Ascending aorta (tissue), 2 donors: ENCODE measurements at regions not wholly inside any gene's neighbourhood (a gene's known extent, or its start where the extent isn't known, plus 50 kb on each side); places are given as distances from the start of the nearest gene placed in this dataset.

ENCODE experiments used
- DNase-seq, 2 donors: peaks; one replicate each; pipeline ENCODE4 v3.0.0-alpha.2; 2019; ENCODE audit warnings: low spot score in 2 of 2
- H3K27ac ChIP-seq, 2 donors: fragments of 200-600 bp; sonication (generic); one replicate each; pipeline ENCODE4 v1.5.1; 2016 to 2017; ENCODE audit warnings: mild to moderate bottlenecking in 1 of 2
- H3K27me3 ChIP-seq: fragments of 200-600 bp; sonication (generic); one replicate; pipeline ENCODE4 v1.5.1; 2017
- H3K36me3 ChIP-seq, 2 donors: fragments of 200-600 bp; sonication (generic); one replicate each; pipeline ENCODE4 v1.5.1; 2016
- H3K4me1 ChIP-seq, 2 donors: fragments of 200-600 bp; sonication (generic); one replicate each; pipeline ENCODE4 v1.5.1; 2016 to 2017; ENCODE audit warnings: mild to moderate bottlenecking in 1 of 2
- H3K4me3 ChIP-seq, 2 donors: fragments of 200-600 bp; sonication (generic); one replicate each; pipeline ENCODE4 v1.5.1; 2016 to 2017; ENCODE audit warnings: mild to moderate bottlenecking in 1 of 2
- H3K9me3 ChIP-seq, 2 donors: fragments of 200-600 bp; sonication (generic); one replicate each; pipeline ENCODE4 v1.5.1; 2016
- CTCF ChIP-seq, 3 experiments: fragments of 200-600 bp in 2 of 3; fragments of 450-650 bp in 1 of 3; sonication (generic) in 2 of 3; IDR thresholded peaks; one replicate each; pipeline ENCODE4 v1.5.1; 2016 to 2019; ENCODE audit warnings: antibody characterized with exemption in 3 of 3, mild to moderate bottlenecking in 1 of 3, moderate library complexity in 1 of 3
- intact Hi-C: fragments of 100-400 bp; cut with DNase I; formaldehyde crosslinking; loops from one replicate; pipeline ENCODE4 v1.15.1; 2023

GRCh38 chr5:51271261-51271660, 112.0 kb upstream of the ISL1 start:
- no peaks in the 10 kb centered on the region for H3K9me3 ChIP-seq
- intact Hi-C loops, result no loop called here
- DNase-seq, result no peak
- TF ChIP-seq CTCF (IDR thresholded peaks at IDR 0.05), result no peak
- no peaks in the 10 kb centered on the region for H3K36me3 ChIP-seq
- no peak overlapping the region for H3K27ac ChIP-seq
- H3K4me3 ChIP-seq, result no peak overlapping the region
- no peaks in the 10 kb centered on the region for H3K4me1 ChIP-seq
- no peaks in the 10 kb centered on the region for H3K27me3 ChIP-seq

DNA sequence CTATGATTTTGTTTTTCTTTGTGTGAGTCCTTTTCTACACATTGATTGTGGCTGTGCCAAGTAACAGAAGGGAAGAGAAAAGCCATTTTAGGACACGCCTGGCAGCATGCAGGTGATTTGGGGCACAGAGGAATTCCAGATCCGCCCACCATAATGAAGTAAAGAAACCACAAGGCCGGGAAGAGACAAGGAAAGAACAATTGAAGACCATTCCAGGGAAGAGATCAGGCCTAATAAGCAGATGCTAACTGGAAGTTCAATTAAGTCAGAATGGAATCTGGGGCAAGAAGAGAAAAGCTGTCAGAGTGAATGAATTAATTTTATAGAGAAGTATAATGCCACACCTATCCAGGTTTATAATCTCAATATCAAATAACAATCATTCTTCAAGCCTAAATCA, 110.2 kb upstream of the ISL1 start:
- Histone ChIP-seq H3K27me3 (no peaks in the 10 kb centered on the region), H3K36me3 (no peaks in the 10 kb centered on the region), H3K27ac (no peak overlapping the region), H3K4me3 (no peak overlapping the region), H3K4me1 (no peaks in the 10 kb centered on the region), H3K9me3 (no peaks in the 10 kb centered on the region)
- TF ChIP-seq CTCF (IDR thresholded peaks at IDR 0.05), result no peak
- intact Hi-C loops, result no loop called here
- DNase-seq, result no peak

- Histone ChIP-seq H3K4me1 (no peaks in the 10 kb centered on the region), H3K9me3 (no peaks in the 10 kb centered on the region), H3K4me3 (no peak overlapping the region), H3K27ac (no peak overlapping the region), H3K27me3 (no peaks in the 10 kb centered on the region), H3K36me3 (no peaks in the 10 kb centered on the region)
- intact Hi-C loops, result no loop called here
- DNase-seq, result no peak
- no peak for TF ChIP-seq CTCF (IDR thresholded peaks at IDR 0.05)
These were observed 109.4 kb upstream of the ISL1 start for GRCh38 chr5:51273871-51274270.

GRCh38 chr5:51275428-51275827, 107.8 kb upstream of the ISL1 start:
- H3K27ac ChIP-seq, result no peak overlapping the region
- no peak overlapping the region for H3K4me3 ChIP-seq
- TF ChIP-seq CTCF (IDR thresholded peaks at IDR 0.05), result no peak
- intact Hi-C loops, result no loop called here
- H3K27me3 ChIP-seq, result no peaks in the 10 kb centered on the region
- no peaks in the 10 kb centered on the region for H3K9me3 ChIP-seq
- DNase-seq, result no peak
- H3K36me3 ChIP-seq, result no peaks in the 10 kb centered on the region
- H3K4me1 ChIP-seq, result no peaks in the 10 kb centered on the region

DNA sequence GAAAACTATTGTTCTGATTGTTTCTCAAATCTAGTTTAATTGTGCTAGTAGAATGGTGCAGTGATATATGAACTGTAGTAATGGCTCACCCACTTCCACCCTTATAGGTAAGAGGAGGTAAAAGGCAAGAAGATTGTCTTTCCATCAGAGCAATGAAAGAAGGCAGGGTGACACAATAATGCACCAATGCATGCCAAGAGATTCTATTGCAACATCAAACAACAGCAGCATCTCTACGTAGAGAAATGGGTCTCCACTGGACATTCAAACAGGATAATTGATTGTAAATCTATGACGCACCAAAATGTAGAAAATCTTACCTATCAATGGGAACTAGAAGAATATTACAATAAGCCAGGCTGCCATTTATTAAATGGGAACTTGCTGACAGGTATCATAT, 107.0 kb upstream of the ISL1 start:
- Histone ChIP-seq H3K9me3 (no peaks in the 10 kb centered on the region), H3K27ac (no peak overlapping the region), H3K4me3 (no peak overlapping the region), H3K36me3 (no peaks in the 10 kb centered on the region), H3K4me1 (no peaks in the 10 kb centered on the region), H3K27me3 (no peaks in the 10 kb centered on the region)
- intact Hi-C loops, result no loop called here
- TF ChIP-seq CTCF (IDR thresholded peaks at IDR 0.05), result no peak
- DNase-seq, result no peak

DNA sequence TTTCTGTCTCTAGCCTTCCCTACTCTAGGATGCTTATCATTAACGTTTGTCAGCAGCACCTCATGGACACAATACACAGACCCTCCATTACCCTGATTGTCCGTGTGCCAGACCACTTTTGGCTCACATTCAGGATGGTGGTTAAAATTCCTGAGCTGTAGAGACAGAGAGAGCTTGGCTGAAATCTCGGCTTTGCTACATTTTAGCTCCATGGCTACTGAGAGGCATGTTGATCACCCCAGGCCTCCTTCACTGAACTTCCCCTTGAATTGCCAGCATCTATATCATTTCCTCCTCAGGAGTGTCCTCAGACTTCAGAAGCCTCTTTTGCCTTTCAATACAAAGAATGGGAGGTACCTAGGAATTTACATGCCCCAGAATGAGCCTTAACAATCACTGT, 104.7 kb upstream of the ISL1 start:
- Histone ChIP-seq H3K4me3 (no peak overlapping the region), H3K27me3 (no peaks in the 10 kb centered on the region), H3K4me1 (no peaks in the 10 kb centered on the region), H3K36me3 (no peaks in the 10 kb centered on the region), H3K9me3 (no peaks in the 10 kb centered on the region), H3K27ac (no peak overlapping the region)
- no peak for TF ChIP-seq CTCF (IDR thresholded peaks at IDR 0.05)
- no peak for DNase-seq
- intact Hi-C loops, result no loop called here
